ENCODE measurements at regions not wholly inside any gene's neighbourhood (a gene's known extent, or its start where the extent isn't known, plus 50 kb on each side); places are given as distances from the start of the nearest gene placed in this dataset.

DNA sequence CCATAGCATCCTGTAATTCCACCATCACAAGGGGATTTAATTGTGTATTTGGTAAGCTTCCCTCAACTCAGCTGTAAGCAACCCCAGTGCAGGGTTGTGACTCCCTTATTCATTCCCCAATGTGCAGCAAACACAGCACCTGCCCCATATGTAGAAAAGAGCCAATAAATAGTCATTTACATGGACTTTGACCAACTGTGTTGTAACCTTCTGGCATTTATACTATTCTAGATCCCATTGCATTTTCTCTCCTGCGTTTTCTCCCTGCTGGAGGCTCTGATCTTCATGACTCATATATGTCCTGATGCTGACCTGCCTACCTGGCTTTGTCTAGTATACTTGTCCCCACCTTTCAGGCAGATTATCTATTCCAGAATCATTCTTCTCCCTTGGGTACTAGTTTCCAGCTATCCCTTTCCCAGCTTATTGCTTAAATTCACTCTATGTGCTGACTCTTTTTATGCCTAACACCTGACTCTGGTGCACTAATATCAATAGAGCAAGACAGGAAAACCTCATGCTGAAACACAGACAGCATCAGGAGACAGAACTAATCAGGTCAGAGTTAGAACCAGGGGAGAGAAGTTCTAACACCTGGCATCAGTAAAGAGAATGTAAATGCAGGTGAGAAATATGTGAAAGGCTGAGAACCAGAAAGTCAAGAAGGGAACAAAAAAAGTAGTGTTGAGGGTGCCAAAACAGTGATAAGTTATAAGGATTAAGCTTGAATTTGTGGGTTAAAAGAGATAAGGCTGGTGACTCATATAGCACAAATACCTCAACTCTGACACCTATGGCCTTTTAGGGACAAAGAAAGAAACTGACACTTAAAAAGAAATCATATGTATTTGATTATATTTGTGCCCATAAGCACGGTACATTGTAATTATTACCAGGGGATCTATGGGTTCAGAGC is 402.7 kb downstream of the IPMK start:
- no peak for DNase-seq

DNA sequence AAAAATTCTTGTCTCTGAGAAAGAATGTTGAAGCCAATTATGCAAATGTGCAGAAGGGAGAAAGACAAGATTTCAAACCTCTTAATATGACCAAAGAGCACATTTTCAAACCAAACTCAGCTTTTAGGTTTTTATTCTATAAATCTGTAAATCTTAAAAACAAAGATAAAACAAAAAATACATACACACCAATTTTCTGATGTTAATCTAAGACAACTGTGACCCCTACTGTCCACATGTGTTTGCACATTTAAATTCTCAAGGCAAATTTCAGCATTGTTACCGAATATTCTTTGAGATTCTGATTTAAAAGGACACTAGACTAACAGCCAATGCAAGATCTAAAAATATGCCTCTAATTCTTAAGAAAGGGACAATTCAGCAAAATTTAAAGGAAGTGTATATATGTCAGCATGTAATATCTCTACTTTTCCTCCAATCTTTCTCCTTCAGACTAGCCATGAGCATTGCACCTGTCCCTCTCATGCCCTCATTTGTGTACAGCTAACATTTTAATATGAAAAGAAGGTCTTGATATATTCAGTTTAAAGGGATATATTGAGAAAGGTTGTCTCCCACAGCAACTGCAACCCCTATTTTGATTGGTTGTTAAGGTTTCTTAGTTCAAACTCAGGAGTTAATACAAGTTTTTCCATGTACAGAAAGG is 417.9 kb downstream of the IPMK start:
- no peak for DNase-seq

DNA sequence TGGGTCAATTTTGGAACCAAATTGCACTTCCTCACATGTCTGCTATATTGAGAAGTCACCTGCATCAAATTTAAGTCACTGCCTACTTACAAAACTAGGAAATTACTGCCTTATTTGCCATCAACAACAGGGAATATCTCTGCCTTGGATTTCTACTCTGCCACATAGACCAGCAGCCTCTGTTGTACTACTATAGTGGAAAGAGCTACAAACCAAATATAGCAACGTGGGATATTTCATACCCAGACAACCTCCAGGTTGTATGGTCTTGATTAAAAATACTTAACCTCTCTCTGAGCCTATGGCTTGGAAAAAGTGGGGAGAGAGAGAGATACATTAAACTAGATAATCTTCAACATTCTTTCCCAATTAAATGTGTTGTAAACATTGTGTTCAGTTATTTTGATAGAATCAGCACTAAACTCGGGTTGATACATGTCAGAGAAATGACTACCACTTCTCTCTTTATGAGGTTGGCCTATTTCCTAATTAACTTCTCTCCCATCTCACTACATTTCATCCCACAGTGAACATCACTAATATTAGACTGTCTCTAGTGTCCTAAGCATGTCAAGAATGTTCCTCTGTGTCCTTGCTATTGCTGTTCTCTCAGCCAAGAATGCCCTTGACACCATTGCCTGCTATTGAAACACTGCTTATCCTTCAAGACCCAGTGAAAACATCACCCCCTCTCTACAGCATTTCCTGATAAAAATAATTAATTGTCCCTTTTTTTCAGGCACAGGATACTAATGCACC is 421.2 kb downstream of the IPMK start:
- DNase-seq = no peak

DNA sequence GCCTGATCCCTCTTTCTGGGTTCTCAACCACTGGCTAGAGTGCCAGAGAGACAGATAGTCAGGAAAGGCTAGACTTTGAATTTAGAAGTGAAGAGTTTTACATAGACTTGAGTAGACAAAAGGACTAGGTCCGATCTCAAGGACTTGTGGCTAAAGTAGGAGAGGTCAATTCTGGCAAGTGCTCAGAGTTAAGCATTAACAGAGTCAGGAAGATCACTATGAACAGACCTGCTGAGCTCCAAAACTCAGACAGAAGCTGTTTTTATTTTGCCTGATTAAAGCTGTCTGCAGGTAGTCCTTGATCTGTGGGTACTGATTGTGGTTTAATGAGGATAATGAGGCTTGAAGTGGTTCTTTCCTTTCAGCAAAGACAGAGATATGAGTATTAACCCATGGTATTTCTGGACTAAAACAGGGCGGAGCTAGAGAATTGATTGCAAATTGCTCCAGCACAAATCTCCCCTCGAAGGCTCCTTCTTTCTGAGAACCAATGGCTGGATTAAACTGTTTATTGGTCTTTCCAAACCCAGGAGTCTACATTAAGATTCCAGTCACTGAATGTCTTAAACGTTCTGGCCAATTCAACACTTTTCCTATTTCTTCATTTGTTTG is 423.2 kb downstream of the IPMK start:
- no peak for DNase-seq

DNA sequence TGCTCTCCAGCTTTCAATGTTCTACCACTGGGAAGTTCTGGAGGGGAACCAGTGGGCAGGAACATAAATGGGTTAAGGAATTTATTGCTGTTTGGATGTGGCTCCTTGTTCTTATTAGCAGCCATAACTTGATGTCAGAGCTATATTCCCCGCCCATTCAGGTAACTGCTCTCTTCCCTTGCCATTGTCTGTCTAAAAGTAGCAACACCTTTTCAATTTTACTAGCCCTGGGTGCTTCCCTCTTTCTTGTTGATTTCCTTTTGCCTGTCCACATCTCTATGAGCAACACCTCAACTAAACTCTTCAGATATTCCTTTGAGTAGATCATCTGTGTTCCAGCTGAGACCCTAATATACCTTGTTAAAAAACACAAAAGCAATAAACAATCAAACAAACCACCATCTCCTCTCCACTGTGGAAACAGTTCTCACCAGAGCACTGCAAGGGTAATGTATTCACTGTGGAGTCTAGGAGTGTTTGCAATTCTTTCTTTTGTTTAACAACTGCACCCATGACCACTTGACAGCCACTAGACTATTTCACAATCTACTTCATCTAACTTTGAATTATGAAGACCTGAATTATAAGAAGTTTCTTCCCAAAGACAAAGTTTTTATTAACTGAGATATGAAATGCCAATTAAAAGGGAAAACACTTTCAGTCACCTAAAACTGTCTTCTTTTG is 436.7 kb downstream of the IPMK start:
- DNase-seq = no peak

DNA sequence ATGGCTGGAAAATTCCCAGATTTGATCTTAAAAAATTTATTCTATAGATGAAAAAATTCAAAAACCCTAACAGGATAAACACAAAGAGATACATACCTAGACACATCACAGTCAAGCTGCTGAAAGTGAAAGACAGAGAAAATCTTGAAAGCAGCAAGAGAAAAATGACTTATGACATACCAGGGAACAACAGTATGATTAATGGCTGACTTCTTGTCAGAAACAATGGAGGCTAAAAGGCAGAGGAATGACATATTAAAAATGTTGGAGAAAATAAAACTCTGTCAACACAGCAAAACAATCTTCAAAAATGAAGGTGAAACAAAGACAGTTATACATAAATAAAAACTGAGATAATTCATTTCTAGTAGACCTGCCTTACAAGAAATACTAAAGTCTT is 442.7 kb downstream of the IPMK start:
- no peak for DNase-seq

DNA sequence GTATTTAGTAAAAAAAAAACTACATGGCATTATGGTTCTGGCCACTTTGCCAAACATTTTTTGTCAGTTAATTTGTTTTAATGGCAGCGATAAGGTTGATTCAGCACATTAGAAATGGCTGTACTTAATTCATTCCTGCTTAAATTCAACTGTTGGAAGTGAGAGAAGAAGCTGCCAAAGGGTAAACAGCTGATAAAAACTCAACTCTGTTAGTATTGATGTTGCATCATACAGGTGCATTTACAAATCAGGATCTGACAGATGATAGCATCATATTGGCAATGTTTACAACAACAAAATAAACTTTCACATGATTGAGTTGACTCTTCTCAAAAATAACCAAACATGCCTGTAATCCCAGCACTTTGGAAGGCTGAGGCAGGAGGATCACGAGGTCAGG is 444.3 kb downstream of the IPMK start:
- no peak for DNase-seq

DNA sequence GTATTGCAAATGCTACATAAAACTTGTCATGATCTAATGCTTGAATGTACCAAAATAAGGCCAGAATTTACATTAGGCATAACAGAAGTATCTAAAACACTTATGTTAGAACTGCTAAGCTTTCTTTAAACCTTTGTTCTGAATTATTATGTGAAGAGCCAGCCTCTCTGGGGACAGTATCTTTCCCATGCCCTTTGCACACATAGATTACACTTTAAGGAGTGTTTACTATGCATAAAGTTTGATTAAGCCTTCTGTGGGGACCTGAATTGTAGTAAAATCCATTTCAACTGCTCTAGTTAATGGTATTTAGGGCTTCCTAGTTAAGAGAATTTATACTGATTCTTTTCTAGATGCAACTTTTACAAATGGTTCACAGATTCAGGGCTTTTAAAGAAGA is 444.7 kb downstream of the IPMK start:
- DNase-seq = no peak

DNA sequence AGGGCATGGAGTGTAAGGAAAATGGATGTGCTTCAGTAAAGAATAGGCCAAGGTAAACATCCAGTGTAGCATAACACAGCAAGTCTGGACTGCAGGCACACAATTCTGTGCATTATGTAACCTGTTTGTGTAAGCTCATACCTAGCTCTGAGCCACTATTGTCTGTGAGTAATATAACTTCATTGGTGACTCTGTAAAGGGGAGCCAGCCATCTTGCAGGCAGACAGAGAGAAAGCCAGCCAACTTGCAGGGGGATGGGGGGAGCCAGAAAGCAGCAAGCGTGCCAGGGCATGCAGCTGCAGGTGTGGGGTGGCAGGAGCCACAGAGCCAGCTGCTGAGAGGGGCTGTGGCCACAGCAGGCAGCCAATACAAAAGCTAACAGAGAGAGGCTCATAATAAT is 449.2 kb downstream of the IPMK start:
- no peak for DNase-seq

DNA sequence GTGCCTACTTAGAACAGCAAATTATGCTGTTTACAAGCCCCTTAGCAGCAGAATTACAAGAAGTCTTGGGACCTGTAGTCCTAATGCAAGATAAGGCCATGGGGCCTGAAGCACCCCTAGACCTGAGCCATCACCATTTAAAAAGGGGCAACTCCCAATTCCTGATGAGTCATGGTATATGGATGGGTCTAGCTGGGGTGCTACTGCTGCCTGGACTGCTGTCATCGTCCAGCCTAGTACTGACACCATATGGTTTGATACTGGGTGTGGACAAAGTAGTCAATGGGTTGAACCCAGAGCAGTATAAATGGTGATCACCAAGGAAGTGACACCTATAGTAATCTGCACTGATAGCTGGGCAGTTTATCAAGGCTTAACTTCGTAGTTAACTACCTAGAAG is 450.0 kb downstream of the IPMK start:
- no peak for DNase-seq

DNA sequence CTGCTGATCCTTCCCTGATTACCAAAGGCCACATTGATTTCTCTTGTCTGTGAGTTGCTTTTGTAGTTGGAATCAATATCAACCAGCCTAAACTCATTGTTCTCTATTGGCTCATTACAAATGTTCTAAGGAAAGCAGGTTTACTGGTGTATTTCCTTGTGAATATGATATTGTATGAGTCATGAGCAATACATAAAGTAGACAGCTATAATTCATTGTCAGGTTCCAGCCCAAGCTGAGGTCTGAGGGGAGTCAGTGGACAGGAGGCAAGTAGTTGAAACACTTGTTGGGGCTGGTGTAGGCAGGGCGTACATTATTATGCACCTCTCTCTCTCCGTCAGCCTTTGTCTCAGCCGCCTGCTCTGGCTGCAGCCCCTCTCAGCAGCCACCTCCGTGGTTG is 451.7 kb downstream of the IPMK start:
- DNase-seq = no peak

DNA sequence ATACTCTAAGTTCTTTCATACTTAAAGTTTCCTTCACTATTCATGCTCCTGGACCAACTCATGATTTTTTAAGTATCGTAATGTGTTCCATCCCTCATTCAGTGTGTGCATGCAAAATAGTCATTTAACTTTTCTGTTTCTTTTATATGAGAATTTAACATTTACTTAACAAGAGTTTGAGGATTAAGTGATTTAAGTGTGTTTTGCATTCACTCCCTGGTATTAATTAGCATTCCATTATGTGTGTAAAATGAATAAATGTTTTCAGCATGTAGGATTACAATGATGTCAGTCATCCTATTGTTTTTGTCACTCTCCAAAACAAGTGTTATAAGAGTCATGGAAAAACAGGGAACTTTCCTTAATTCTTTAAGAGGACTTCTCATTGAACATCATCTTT is 457.7 kb downstream of the IPMK start:
- no peak for DNase-seq

DNA sequence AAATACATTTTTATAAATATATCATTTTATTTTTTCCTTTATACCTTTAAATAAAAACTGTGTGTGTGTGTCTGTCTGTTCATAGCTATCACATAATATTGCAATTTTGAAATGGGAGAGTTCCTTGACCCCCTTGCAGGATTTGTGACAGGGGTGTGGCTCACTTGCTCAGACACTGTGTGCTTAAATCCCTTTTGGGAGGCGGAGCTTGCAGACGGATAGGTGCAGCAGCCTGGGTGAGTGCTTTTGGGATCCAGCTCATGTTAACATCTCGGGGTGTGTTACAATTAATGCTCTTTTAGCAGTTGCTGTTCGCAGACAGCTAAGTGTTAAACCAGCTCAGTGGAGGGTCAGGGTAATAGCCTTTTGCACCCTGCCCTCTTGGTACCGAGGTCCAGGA is 459.8 kb downstream of the IPMK start:
- DNase-seq = no peak

DNA sequence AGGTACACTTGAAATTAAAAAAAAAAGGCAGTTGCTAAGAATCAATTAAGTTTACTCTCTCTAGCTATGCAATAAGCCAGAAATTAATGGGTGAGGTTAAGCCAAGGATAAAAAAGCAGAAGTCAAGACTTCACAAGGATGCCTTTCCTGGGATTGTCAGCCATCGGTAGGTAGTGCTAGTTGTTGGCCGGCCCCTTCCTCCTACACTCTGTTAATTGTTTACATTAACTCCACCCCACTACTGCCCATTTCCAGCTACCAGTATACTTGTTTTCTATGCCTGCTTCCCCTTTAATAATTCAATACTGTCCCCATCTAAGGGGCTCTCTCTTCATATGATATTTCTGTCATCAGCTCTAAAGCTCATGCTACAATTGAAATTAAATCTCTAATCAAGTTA is 461.0 kb downstream of the IPMK start:
- DNase-seq = no peak

DNA sequence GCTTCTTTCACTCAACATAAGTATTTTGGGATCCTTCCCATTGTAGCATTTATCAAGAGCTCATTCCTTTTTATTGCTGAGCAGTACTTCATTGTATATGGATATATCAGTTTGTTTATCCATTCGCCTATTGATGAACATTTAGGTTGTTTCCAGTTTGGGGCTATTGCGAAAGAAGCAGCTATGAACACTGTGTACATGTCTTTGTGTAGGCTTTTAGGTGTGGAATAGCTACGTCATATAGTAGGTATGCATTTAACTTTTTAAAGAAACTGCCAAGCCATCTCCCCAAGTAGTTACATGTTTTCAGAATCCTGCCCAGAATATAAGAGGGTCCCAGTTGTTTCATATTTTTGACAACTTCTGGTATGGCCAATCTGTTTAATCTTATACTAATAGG is 468.1 kb downstream of the IPMK start:
- DNase-seq = no peak

DNA sequence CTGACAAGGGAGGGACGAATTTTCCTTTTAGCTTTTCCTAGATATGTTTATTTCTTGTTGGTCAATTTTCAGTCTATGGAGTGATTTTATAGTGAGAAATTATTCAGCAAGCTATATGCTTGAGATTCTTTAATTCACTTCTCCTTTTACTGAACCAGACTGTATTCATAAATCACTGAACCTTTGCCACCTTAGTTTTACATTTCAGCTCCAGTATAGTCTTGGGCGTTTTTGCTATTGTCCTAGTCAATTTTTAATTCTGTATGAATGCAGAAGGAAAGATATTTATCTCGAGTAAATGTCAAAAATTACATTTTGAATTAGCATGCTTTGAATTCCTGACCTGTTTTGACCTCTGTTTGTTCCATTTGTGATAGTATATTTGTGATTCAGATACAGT is 468.9 kb downstream of the IPMK start:
- DNase-seq = no peak

DNA sequence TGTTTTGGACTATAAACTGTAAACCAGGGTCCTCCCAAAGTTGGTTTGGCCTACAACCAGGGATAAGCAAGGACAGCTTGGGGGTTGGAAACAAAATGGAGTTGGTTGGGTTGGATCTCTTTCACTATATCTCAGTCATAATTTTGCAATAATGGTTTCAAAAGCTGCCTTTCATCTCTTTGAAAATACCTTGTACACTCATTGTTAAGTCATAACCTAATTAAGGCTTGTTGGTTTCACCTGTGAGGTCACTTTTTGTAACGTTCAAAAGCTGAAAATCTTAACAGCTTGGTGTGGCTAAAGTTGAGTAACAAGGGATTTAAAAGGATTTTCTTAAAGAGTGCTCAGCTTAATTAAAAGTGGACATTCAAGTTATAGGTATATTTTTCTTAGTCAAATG is 476.1 kb downstream of the IPMK start:
- DNase-seq = no peak

DNA sequence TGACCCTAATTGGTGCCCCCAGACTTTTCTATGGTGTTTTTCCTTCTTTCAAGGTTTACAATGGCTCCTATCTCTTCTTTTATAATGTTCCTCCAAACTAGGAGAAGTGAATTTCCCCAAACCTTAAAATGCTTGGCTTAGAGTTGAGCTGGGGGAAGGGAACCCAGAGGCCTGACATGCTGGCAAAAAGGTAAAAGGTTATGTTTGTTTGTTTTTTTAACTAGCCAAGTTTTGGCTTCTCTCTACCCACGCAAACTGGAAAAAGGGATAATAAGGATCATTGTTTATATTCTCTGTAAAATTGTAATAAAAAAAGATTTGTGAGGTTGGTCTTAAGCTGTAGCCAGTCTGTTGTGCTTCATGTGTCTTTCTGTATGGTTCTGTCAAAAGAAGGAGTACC is 477.0 kb downstream of the IPMK start:
- no peak for DNase-seq

DNA sequence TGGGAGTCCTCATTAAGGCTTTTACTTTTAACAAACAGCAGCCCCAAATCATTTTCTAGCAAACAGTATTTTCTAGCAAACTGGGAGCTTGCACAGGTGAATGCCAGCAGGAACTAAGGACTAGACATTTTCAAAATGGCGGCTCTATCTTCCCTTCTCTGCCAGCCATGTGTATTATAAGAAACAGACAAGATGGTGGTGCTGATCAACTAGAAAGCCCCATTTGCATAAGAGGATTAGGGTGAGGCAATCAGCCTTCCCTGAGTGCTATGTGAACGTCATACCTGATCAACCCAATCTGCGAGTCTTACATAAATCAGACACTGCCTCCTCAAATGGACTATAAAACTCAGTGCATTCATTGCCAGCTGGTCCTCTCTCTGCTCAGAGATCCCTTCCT is 479.6 kb downstream of the IPMK start:
- DNase-seq = no peak

DNA sequence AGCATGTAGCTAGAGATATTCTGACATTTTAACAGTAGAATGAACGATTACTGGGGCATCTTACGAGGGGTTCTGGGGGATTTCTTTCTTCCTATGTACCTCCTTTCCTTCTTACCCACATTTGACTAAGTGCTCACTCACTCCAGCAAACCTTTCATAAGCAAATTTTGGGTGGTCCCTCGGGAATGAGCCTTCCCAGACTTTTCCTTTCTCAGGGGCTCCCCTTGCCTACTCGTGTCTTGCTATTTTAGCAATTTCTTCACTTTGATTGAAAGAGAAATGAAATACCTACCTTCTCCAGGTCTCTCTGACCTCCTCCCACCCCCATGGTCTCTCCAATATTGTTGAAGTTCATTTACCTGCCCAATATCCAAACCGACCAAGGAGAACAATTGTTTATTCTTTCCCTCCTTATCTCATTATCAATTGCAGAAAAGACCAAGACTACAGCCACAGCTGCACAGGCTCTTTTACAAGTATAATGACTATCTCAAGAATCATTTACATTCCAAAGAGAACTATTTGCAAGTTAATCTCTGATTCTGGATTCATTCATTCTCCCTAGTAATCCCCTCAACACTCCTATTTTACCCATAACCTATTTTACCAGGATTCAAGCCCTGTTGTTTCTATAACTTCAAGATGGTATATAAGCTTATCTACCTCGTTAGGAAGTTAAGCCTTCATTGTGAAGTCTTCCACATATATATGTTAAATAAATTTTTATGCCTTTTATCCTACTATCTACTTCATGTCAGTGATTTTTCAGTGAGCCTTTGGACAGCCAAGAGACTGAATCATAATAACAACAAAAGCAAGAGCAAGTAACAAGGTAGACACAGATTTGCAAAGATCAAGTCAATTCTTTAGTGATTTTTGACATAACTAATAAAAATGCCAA is 480.6 kb downstream of the IPMK start:
- DNase-seq = no peak

DNA sequence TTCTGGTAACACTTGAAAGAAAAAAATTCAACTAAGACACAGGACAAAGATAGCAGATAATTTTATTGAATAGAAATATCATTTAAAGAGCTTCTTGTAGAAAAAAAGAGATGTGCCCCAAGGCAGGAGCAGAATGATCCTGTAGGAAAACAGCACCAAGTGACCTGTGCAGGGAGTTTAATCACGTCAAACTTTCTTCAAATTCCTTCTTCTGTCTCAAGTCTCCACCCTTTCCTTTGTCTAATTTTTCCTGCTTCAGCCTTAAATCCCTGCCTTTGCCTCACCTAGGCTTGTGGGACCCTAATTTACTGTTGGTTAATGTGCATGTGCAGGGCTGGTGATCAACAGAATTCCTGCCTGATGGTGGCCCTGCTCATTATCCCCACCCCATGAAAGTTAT is 481.4 kb downstream of the IPMK start:
- DNase-seq = no peak

DNA sequence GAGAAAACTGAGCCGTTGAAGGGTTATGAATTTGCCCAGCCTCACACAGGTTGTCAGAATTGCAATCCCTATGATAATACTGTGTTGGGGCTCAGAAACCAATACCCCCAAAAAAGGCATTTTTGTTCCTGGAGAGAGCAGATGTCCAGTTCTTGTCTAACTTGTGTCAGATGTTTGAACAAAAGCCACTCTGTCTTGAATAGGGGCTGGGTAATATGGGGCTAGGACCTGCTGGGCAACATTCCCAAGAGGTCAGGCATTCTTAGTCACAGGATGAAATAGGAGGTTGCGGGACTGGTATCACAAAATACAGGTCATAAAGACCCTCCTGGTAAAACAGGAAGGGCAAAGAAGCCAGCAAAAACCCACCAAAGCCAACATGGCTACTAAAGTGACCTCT is 482.1 kb downstream of the IPMK start:
- no peak for DNase-seq

Measured in T-helper 1 cell (primary cell).